A673 (cell line): ENCODE measurements at regions not wholly inside any gene's neighbourhood (a gene's known extent, or its start where the extent isn't known, plus 50 kb on each side); places are given as distances from the start of the nearest gene placed in this dataset.

Experiments
- BruUV-seq: library from RNA; stranded (reverse); fragments of 400-500 nt; replicated peaks from 2 replicates; lab custom pipeline; 2021; lab: Mats Ljungman, UMichigan
- CTCF ChIA-PET: fragments of 300-600 bp; sonication (Branson Sonifier 250); formaldehyde crosslinking; loops from one replicate; lab custom pipeline; 2022; ENCODE audit warnings: antibody characterized with exemption; lab: Charles Lee
- POLR2A ChIA-PET: fragments of 300-600 bp; sonication (Branson Sonifier 250); formaldehyde crosslinking; loops from one replicate; lab custom pipeline; 2022; ENCODE audit warnings: antibody characterized with exemption; ENCODE audit not compliant: low non-redundant PET; lab: Charles Lee
- DNase-seq: peaks from one replicate; pipeline ENCODE4 v3.0.0-alpha.2; 2015; ENCODE audit warnings: low spot score
- H3K27ac ChIP-seq: fragments of 200-600 bp; sonication (generic); 2 replicates; pipeline ENCODE4 v1.5.1; 2016; ENCODE audit warnings: mixed run types, low read depth, mild to moderate bottlenecking, mixed read lengths, antibody characterized with exemption, low read length; ENCODE audit not compliant: poor library complexity, severe bottlenecking
- H3K27me3 ChIP-seq: fragments of 200-600 bp; sonication (generic); replicated peaks from 2 replicates; pipeline ENCODE4 v1.6.1; 2017; ENCODE audit warnings: mixed run types, low read depth, mild to moderate bottlenecking, mixed read lengths, antibody characterized with exemption, low read length; ENCODE audit not compliant: insufficient read depth, poor library complexity
- H3K36me3 ChIP-seq: fragments of 200-600 bp; sonication (generic); 2 replicates; pipeline ENCODE4 v1.6.1; 2016; ENCODE audit warnings: mixed run types, mild to moderate bottlenecking, mixed read lengths, antibody characterized with exemption, low read length; ENCODE audit not compliant: insufficient read depth, poor library complexity, severe bottlenecking
- H3K4me1 ChIP-seq: fragments of 200-600 bp; sonication (generic); 2 replicates; pipeline ENCODE4 v1.6.1; 2017; ENCODE audit warnings: mixed run types, mild to moderate bottlenecking, mixed read lengths, antibody characterized with exemption, low read length; ENCODE audit not compliant: insufficient read depth, poor library complexity, severe bottlenecking
- H3K4me3 ChIP-seq: fragments of 200-600 bp; sonication (generic); 2 replicates; pipeline ENCODE4 v1.5.1; 2016; ENCODE audit warnings: low read depth, mixed run types, mild to moderate bottlenecking, mixed read lengths, low read length; ENCODE audit not compliant: poor library complexity, severe bottlenecking
- H3K9me3 ChIP-seq: fragments of 200-600 bp; sonication (generic); 2 replicates; pipeline ENCODE4 v1.6.1; 2016; ENCODE audit warnings: mixed run types, low read depth, mild to moderate bottlenecking, mixed read lengths, antibody characterized with exemption, low read length; ENCODE audit not compliant: poor library complexity, severe bottlenecking
- CTCF ChIP-seq: fragments of 300-800, 200-600 bp; sonication (generic); conservative IDR thresholded peaks from 2 replicates; pipeline ENCODE4 v1.5.1; 2017; ENCODE audit warnings: low read depth, mild to moderate bottlenecking, antibody characterized with exemption, low read length, moderate library complexity, mixed read lengths
- EZH2 ChIP-seq: fragments of 200-600 bp; sonication (generic); IDR thresholded peaks from 2 replicates; pipeline ENCODE4 v1.6.1; 2017; ENCODE audit warnings: borderline replicate concordance, low read depth, mild to moderate bottlenecking, mixed read lengths, antibody characterized with exemption, low read length; ENCODE audit not compliant: poor library complexity, severe bottlenecking
- intact Hi-C: fragments of 100-400 bp; cut with micrococcal nuclease; formaldehyde crosslinking; loops from one replicate; pipeline ENCODE4 v1.10.0; 2022; ENCODE audit not compliant: unreplicated experiment

DNA sequence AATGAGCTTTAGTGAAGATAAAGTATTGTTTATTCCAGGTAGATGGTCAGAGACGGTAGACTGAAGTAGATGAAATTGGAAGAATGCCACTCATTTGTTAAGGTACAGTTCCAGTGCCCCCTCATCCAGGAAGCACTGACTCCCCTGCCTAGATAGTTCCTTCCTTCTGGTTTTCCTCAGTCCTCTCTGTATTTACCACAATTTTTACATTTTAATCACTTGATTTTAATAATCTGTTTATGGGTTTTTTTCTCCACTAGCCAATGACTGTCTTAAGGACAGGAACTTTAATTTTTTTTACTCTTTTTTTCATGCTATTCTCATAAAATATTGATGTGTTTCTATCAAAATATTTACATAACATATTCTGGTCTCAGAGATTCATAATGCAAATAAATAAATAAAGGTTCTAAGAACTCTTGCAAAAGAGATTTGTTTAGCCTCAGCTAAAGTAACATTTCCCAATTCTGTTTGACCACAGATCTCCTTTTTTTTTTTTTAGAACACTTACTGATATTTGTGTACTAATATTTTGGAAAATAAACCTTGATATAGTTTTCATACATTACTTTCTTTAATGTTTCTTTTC lies 651.6 kb downstream of the PLPP3 start:
- POLR2A ChIA-PET: no interaction called here
- Histone ChIP-seq H3K27ac (no peak overlapping the region), H3K36me3 (no peaks in the 10 kb centered on the region)

DNA sequence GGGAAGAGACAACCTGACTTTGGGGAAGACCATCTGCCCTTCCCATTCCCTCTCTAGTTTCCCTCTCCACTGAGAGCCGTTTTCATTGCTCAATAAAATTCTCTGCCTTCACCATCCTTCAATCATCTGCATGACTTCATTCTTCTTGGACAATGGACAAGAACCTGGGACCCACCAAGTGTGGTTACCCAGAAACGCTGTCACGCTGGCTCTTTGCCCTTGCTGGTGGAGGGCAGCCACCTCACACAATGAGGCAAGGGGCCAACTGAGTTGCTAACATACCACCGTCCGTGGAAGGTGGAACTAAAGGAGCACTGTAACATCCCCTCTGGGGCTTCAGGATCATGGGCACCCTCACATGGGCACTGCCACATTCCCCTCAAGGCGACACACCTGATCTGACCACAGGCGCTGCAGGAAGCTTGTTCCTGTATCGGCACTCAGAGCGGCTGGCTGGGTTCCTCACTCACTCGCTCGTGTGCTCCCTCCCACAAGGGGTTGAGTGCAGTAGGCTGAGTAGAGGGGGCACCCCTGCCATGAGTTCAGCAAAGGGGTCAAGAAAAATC lies 652.4 kb downstream of the PLPP3 start:
- Histone ChIP-seq H3K4me1 (no peaks in the 10 kb centered on the region), H3K4me3 (no peak overlapping the region), H3K27ac (no peak overlapping the region), H3K27me3 (peaks cover 6% of the 10 kb centered on the region), H3K9me3 (no peaks in the 10 kb centered on the region), H3K36me3 (no peaks in the 10 kb centered on the region)
- ChIA-PET POLR2A (no interaction called here), CTCF (no interaction called here)
- TF ChIP-seq EZH2 (no peak), CTCF (no peak)
- no peak for DNase-seq
- no TSS peak for BruUV-seq
- intact Hi-C loops: no loop called here

More for the DNA sequence above, 651.6 kb downstream of the PLPP3 start:
- Histone ChIP-seq H3K27me3 (peaks cover 6% of the 10 kb centered on the region), H3K4me1 (no peaks in the 10 kb centered on the region), H3K4me3 (no peak overlapping the region), H3K9me3 (no peaks in the 10 kb centered on the region)
- no TSS peak for BruUV-seq
- intact Hi-C loops: no loop called here
- CTCF ChIA-PET: no interaction called here
- DNase-seq: no peak
- TF ChIP-seq EZH2 (no peak), CTCF (no peak)

DNA sequence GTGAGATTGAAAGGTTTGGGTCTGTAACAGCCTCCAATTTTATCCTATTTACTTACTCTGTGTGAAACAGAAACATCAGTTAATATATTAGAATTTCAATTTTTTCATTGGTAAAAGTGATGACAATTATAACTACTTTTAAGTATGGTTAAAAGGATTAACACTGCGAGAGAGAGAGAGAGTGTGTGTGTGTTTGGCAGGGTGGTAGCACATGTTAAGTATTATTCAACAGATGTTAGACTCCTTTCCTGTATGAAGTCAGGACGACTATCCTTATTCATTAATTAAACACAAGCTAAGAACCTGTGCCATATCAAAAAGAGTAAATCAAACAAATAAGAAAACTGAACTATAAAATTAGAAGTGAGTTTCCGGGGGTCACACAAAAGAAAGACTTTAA lies 662.5 kb downstream of the PLPP3 start:
- Histone ChIP-seq H3K27me3 (no peaks in the 10 kb centered on the region), H3K36me3 (no peaks in the 10 kb centered on the region), H3K9me3 (no peaks in the 10 kb centered on the region), H3K4me3 (no peak overlapping the region), H3K4me1 (no peaks in the 10 kb centered on the region), H3K27ac (no peak overlapping the region)
- intact Hi-C loops: no loop called here
- no peak for TF ChIP-seq EZH2
- no peak for TF ChIP-seq CTCF
- POLR2A ChIA-PET: no interaction called here
- DNase-seq: no peak
- CTCF ChIA-PET: no interaction called here
- BruUV-seq: no TSS peak
